ENCODE measurements at regions not wholly inside any gene's neighbourhood (a gene's known extent, or its start where the extent isn't known, plus 50 kb on each side); places are given as distances from the start of the nearest gene placed in this dataset.

DNA sequence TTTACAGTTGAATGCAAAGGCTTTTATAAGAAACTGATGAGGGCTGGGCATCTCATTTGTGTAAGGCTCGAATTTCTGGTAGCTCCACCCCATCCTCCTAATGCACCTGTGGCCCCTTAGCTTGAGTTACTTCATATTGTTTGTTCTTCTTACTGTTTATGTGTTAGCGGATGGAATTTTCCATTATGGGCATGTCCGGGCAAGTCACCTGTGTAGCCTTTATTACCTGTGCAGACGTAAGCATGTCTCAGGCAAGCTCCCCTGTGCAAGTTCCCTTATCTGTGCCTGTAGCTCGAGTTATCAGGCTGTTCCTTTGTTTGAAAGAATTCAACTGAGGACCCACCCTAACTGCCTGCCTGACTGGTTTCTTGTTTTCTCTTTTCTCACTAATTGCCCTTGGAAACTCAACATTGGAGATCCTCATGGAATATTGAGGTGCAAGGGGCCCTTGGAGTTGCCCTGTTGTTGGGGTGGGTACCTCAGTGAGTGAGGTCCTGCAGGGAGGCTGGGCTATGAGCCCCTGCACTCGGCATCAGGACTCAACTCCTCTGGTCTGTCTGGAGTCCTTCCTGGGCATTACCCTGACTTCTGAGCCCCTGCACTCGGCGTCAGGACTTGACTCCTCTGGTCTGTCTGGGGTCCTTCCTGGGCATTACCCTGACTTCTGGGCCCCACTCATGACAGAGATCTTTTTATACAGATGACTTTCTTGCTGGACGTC lies 207.9 kb upstream of the SULF2 start:
- DNase-seq (no peak), FAIRE-seq (no peak)
- Histone ChIP-seq H3K4me1 (ENCODE audit: control insufficient read depth in 2 of 3, insufficient read depth in 2 of 3, low read depth in 1 of 3, low read length in 3 of 3) (no peaks in the 10 kb centered on the region), H3K36me3 (ENCODE audit: control insufficient read depth in 2 of 3, insufficient read depth in 3 of 3, low read length in 3 of 3) (no peaks in the 10 kb centered on the region), H3K4me3 (ENCODE audit: low read length in 3 of 3) (no peak overlapping the region), H3K27me3 (ENCODE audit: control insufficient read depth, insufficient read depth, low read length) (no peaks in the 10 kb centered on the region), H3K27ac (ENCODE audit: low read depth in 2 of 2, low read length in 2 of 2) (no peak overlapping the region), H3K9ac (ENCODE audit: low read length in 3 of 3) (no peak overlapping the region), H3K9me3 (ENCODE audit: control insufficient read depth in 2 of 3, insufficient read depth in 1 of 3, low read length in 3 of 3) (peaks cover 0 to 3% (median 0%) of the 10 kb centered on the region in 3 donors)
- TF ChIP-seq, protein P1, sequence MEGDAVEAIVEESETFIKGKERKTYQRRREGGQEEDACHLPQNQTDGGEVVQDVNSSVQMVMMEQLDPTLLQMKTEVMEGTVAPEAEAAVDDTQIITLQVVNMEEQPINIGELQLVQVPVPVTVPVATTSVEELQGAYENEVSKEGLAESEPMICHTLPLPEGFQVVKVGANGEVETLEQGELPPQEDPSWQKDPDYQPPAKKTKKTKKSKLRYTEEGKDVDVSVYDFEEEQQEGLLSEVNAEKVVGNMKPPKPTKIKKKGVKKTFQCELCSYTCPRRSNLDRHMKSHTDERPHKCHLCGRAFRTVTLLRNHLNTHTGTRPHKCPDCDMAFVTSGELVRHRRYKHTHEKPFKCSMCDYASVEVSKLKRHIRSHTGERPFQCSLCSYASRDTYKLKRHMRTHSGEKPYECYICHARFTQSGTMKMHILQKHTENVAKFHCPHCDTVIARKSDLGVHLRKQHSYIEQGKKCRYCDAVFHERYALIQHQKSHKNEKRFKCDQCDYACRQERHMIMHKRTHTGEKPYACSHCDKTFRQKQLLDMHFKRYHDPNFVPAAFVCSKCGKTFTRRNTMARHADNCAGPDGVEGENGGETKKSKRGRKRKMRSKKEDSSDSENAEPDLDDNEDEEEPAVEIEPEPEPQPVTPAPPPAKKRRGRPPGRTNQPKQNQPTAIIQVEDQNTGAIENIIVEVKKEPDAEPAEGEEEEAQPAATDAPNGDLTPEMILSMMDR (IDR thresholded peaks at IDR 0.05; ENCODE audit: borderline replicate concordance, extremely low read depth, insufficient read depth), result no peak
- intact Hi-C loops (cut with DNase I), result no loop called here

- TF ChIP-seq, protein P1 (IDR thresholded peaks at IDR 0.05; ENCODE audit: borderline replicate concordance, extremely low read depth, insufficient read depth), result no peak
- H3K4me3 ChIP-seq (ENCODE audit: low read length in 3 of 3), result no peak overlapping the region
- H3K9ac ChIP-seq (ENCODE audit: low read length in 3 of 3), result no peak overlapping the region
- no peaks in the 10 kb centered on the region for H3K4me1 ChIP-seq (ENCODE audit: control insufficient read depth in 2 of 3, insufficient read depth in 2 of 3, low read depth in 1 of 3, low read length in 3 of 3)
- DNase-seq (no peak), FAIRE-seq (no peak)
- no peak overlapping the region for H3K27ac ChIP-seq (ENCODE audit: low read depth in 2 of 2, low read length in 2 of 2)
- H3K36me3 ChIP-seq (ENCODE audit: control insufficient read depth in 2 of 3, insufficient read depth in 3 of 3, low read length in 3 of 3), result no peaks in the 10 kb centered on the region
- peaks cover 0 to 3% (median 0%) of the 10 kb centered on the region in 3 donors for H3K9me3 ChIP-seq (ENCODE audit: control insufficient read depth in 2 of 3, insufficient read depth in 1 of 3, low read length in 3 of 3)
- no peaks in the 10 kb centered on the region for H3K27me3 ChIP-seq (ENCODE audit: control insufficient read depth, insufficient read depth, low read length)
- intact Hi-C loops (cut with DNase I), result no loop called here
These were observed 206.7 kb upstream of the SULF2 start for GRCh38 chr20:47991875-47992488.

- Histone ChIP-seq H3K4me1 (ENCODE audit: control insufficient read depth in 2 of 3, insufficient read depth in 2 of 3, low read depth in 1 of 3, low read length in 3 of 3) (no peaks in the 10 kb centered on the region), H3K27me3 (ENCODE audit: control insufficient read depth, insufficient read depth, low read length) (no peaks in the 10 kb centered on the region), H3K36me3 (ENCODE audit: control insufficient read depth in 2 of 3, insufficient read depth in 3 of 3, low read length in 3 of 3) (no peaks in the 10 kb centered on the region), H3K4me3 (ENCODE audit: low read length in 3 of 3) (no peak overlapping the region), H3K9ac (ENCODE audit: low read length in 3 of 3) (no peak overlapping the region), H3K9me3 (ENCODE audit: control insufficient read depth in 2 of 3, insufficient read depth in 1 of 3, low read length in 3 of 3) (peaks cover 0 to 3% (median 0%) of the 10 kb centered on the region in 3 donors), H3K27ac (ENCODE audit: low read depth in 2 of 2, low read length in 2 of 2) (no peak overlapping the region)
- intact Hi-C loops (cut with DNase I), result no loop called here
- FAIRE-seq (no peak), DNase-seq (no peak)
- TF ChIP-seq, protein P1 (IDR thresholded peaks at IDR 0.05; ENCODE audit: borderline replicate concordance, extremely low read depth, insufficient read depth), result no peak
These were observed 205.3 kb upstream of the SULF2 start for GRCh38 chr20:47990507-47991150.
